Caco-2 (cell line): ENCODE measurements at regions not wholly inside any gene's neighbourhood (a gene's known extent, or its start where the extent isn't known, plus 50 kb on each side); places are given as distances from the start of the nearest gene placed in this dataset.

Experiments used
- BruUV-seq: library from RNA; stranded (reverse); fragments of 400-500 nt; replicated peaks from 2 replicates; lab custom pipeline; 2021; lab: Mats Ljungman, UMichigan
- CTCF ChIA-PET: fragments of 300-600 bp; sonication (Branson Sonifier 250); formaldehyde crosslinking; loops from one replicate; lab custom pipeline; 2022; ENCODE audit warnings: antibody characterized with exemption; lab: Charles Lee
- POLR2A ChIA-PET: fragments of 300-600 bp; sonication (Branson Sonifier 250); formaldehyde crosslinking; loops from one replicate; lab custom pipeline; 2022; ENCODE audit warnings: antibody characterized with exemption; lab: Charles Lee
- DNase-seq, 2 experiments: peaks; one replicate each; pipeline versions ENCODE4 v3.0.0 to v3.0.0-alpha.2; 2020 to 2022
- H3K27me3 ChIP-seq: replicated peaks from 2 replicates; pipeline ENCODE4 v1.6.0; 2011; ENCODE audit warnings: low read length; ENCODE audit not compliant: control insufficient read depth, insufficient read depth
- H3K36me3 ChIP-seq: 2 replicates; pipeline ENCODE4 v1.5.1; 2011; ENCODE audit warnings: low read length; ENCODE audit not compliant: control insufficient read depth, insufficient read depth
- H3K4me1 ChIP-seq: fragments of 250-450 bp; sonication (Bioruptor Pico); 2 replicates; pipeline ENCODE4 v1.5.1; 2020; ENCODE audit warnings: mild to moderate bottlenecking
- H3K4me3 ChIP-seq: 2 replicates; pipeline ENCODE4 v1.5.1; 2011; ENCODE audit warnings: low read depth, mild to moderate bottlenecking, control low read depth, low read length
- H3K9me3 ChIP-seq: fragments of 250-450 bp; sonication (Bioruptor Pico); 2 replicates; pipeline ENCODE4 v1.5.1; 2020; ENCODE audit warnings: mild to moderate bottlenecking, moderate library complexity
- H3K27ac Mint-ChIP-seq: one replicate; pipeline ENCODE4 v1.8.0; 2022; ENCODE audit warnings: mixed read lengths; ENCODE audit not compliant: unreplicated experiment
- H3K27me3 Mint-ChIP-seq: one replicate; pipeline ENCODE4 v1.8.0; 2022; ENCODE audit warnings: mixed read lengths; ENCODE audit not compliant: insufficient read depth, unreplicated experiment
- H3K36me3 Mint-ChIP-seq: one replicate; pipeline ENCODE4 v1.8.0; 2022; ENCODE audit warnings: mild to moderate bottlenecking, mixed read lengths; ENCODE audit not compliant: insufficient read depth, unreplicated experiment
- H3K4me1 Mint-ChIP-seq: one replicate; pipeline ENCODE4 v1.8.0; 2022; ENCODE audit warnings: low read depth, mixed read lengths; ENCODE audit not compliant: unreplicated experiment
- H3K4me3 Mint-ChIP-seq: one replicate; pipeline ENCODE4 v1.8.0; 2022; ENCODE audit warnings: mild to moderate bottlenecking, moderate library complexity, mixed read lengths; ENCODE audit not compliant: unreplicated experiment
- H3K9me3 Mint-ChIP-seq: one replicate; pipeline ENCODE4 v1.8.0; 2022; ENCODE audit warnings: mixed read lengths; ENCODE audit not compliant: unreplicated experiment
- intact Hi-C: fragments of 100-400 bp; cut with micrococcal nuclease; formaldehyde crosslinking; loops from one replicate; pipeline ENCODE4 v1.10.0; 2022; ENCODE audit not compliant: unreplicated experiment
- TF ChIP-seq, protein P1 (sequence below), 2 experiments: fragments of 200-600 bp in 1 of 2; IDR thresholded peaks; 1 replicate in 1 of 2; 2 replicates in 1 of 2; pipeline versions ENCODE4 v1.5.1 to v1.8.0; 2011 to 2022; ENCODE audit warnings: antibody characterized with exemption in 1 of 2, control low read depth in 1 of 2, inconsistent platforms in 1 of 2, low read depth in 1 of 2, low read length in 1 of 2, mild to moderate bottlenecking in 1 of 2, moderate library complexity in 1 of 2; ENCODE audit not compliant: insufficient read depth in 1 of 2, severe bottlenecking in 1 of 2, unreplicated experiment in 1 of 2

DNA sequence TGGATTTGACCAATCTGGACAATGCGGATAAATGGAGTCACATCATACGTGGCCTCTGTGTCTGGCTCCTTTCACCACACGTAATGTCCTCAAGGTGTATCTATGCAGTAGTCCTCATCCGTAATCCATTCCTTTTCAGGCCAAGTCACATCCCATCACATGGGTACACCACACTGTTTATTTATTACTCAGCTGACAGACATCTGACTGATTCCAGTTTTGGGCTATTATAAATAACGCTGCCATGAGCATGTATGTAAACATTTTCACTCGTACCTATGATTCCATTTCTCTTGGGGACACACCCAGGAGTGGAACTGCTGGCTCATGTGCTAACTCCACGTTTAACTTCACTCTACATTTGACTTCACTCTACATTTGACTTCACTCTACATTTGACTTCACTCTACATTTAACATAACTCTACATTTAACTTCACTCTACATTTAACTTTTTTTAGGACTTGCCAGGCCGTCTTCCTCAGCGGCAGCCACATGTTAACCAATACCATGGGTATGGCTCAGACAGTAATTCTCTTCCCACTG, 52.1 kb downstream of the SHANK2 start:
- Histone ChIP-seq H3K36me3 (peaks cover 3% of the 10 kb centered on the region; the same call in 1 of the 2 replicates), H3K4me1 (peaks cover 2% of the 10 kb centered on the region), H3K9me3 (no peaks in the 10 kb centered on the region), H3K4me3 (no peak overlapping the region), H3K27me3 (no peaks in the 10 kb centered on the region)
- POLR2A ChIA-PET, result no interaction called here
- intact Hi-C loops, result no loop called here
- TF ChIP-seq, protein P1, sequence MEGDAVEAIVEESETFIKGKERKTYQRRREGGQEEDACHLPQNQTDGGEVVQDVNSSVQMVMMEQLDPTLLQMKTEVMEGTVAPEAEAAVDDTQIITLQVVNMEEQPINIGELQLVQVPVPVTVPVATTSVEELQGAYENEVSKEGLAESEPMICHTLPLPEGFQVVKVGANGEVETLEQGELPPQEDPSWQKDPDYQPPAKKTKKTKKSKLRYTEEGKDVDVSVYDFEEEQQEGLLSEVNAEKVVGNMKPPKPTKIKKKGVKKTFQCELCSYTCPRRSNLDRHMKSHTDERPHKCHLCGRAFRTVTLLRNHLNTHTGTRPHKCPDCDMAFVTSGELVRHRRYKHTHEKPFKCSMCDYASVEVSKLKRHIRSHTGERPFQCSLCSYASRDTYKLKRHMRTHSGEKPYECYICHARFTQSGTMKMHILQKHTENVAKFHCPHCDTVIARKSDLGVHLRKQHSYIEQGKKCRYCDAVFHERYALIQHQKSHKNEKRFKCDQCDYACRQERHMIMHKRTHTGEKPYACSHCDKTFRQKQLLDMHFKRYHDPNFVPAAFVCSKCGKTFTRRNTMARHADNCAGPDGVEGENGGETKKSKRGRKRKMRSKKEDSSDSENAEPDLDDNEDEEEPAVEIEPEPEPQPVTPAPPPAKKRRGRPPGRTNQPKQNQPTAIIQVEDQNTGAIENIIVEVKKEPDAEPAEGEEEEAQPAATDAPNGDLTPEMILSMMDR (IDR thresholded peaks at IDR 0.05; ENCODE audit: insufficient read depth in 1 of 2, low read depth in 1 of 2, low read length in 1 of 2, severe bottlenecking in 1 of 2, unreplicated experiment in 1 of 2), result no peak
- BruUV-seq, result TSS peak; percentile 14
- DNase-seq, result no peak
- Mint-ChIP-seq H3K9me3 (no peaks in the 10 kb centered on the region), H3K4me1 (no peaks in the 10 kb centered on the region), H3K36me3 (peaks cover 61% of the 10 kb centered on the region), H3K27me3 (no peaks in the 10 kb centered on the region), H3K4me3 (no peak overlapping the region), H3K27ac (no peak overlapping the region)
- CTCF ChIA-PET, result interaction anchor here (0.5 to 0.6 kb wide), 2 partner anchors 142 to 385 kb away, joined by 3 to 6 read pairs; no protein-coding TSS in a partner anchor

DNA sequence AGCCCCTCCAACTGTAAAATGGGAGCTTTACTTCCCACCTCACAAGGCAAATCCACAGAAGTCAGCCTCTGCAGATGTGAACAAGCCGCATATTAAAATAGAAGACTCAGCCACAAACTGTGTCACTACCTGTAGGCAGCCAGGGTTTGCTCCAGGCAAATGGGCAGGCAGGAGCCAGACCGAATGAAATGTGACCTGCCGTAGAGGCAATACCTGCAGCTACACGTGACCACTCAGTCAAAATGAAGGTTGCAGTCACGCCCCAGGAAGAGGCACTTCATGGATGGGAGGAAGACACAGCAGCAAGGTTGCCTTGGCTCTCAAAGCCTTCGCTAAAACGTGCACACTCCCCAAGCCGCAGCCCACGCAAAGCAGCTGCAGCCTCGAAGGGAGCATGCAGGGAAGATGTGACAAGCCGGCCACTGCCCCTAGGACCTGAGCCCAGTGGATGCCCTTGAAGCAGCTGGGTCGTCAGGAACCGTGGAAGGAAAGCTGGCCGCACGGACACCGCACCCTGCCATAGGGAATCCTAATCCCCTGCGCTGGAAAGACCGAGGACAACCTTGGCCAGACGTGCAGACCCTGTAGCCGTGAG, 53.1 kb downstream of the SHANK2 start:
- H3K9me3 ChIP-seq, result no peaks in the 10 kb centered on the region
- peaks cover 10% of the 10 kb centered on the region for H3K4me1 ChIP-seq
- H3K36me3 ChIP-seq, result peaks cover 3% of the 10 kb centered on the region; the same call in 1 of the 2 replicates
- H3K27me3 ChIP-seq, result no peaks in the 10 kb centered on the region
- H3K36me3 Mint-ChIP-seq, result peaks cover 56% of the 10 kb centered on the region
- no TSS peak for BruUV-seq
- TF ChIP-seq, protein P1 (IDR thresholded peaks at IDR 0.05; ENCODE audit: insufficient read depth in 1 of 2, low read depth in 1 of 2, low read length in 1 of 2, severe bottlenecking in 1 of 2, unreplicated experiment in 1 of 2), result no peak
- H3K27ac Mint-ChIP-seq, result no peak overlapping the region
- intact Hi-C loops, result no loop called here
- no peaks in the 10 kb centered on the region for H3K27me3 Mint-ChIP-seq
- no peak overlapping the region for H3K4me3 Mint-ChIP-seq
- DNase-seq, result no peak
- no peaks in the 10 kb centered on the region for H3K4me1 Mint-ChIP-seq
- H3K9me3 Mint-ChIP-seq, result no peaks in the 10 kb centered on the region
- CTCF ChIA-PET, result interaction anchor here (0.6 kb wide), 1 partner anchor 724 kb away, joined by 3 read pairs; no protein-coding TSS in a partner anchor
- H3K4me3 ChIP-seq, result no peak overlapping the region
- POLR2A ChIA-PET, result no interaction called here

DNA sequence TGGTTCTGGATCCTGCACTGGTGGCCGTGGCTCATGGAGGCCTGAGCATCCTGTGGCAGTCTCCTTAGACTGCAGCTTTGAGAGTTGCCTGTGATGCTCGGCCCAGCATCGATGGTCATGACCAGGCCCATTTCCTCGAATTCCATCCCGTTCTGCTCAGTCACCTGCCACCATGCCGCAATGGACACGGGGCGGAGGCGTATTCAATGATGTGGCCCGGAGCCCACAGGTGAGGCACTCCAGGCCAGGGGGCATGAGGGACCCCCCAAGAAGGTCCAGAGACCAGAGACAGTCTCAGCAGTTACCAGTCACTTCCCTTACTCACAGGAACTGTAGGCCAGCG, 53.6 kb downstream of the SHANK2 start:
- Mint-ChIP-seq H3K36me3 (peaks cover 56% of the 10 kb centered on the region), H3K27me3 (no peaks in the 10 kb centered on the region), H3K4me1 (no peaks in the 10 kb centered on the region), H3K27ac (no peak overlapping the region), H3K4me3 (no peak overlapping the region), H3K9me3 (no peaks in the 10 kb centered on the region)
- Histone ChIP-seq H3K4me3 (no peak overlapping the region), H3K27me3 (no peaks in the 10 kb centered on the region), H3K36me3 (peaks cover 3% of the 10 kb centered on the region), H3K9me3 (no peaks in the 10 kb centered on the region), H3K4me1 (peaks cover 11% of the 10 kb centered on the region)
- BruUV-seq, result no TSS peak
- POLR2A ChIA-PET, result no interaction called here
- TF ChIP-seq, protein P1 (IDR thresholded peaks at IDR 0.05; ENCODE audit: insufficient read depth in 1 of 2, low read depth in 1 of 2, low read length in 1 of 2, severe bottlenecking in 1 of 2, unreplicated experiment in 1 of 2), result no peak
- intact Hi-C loops, result no loop called here
- DNase-seq, result no peak
- CTCF ChIA-PET, result interaction anchor here (0.6 kb wide), 1 partner anchor 723 kb away, joined by 3 read pairs; no protein-coding TSS in a partner anchor
